OCI-LY3 (cell line): ENCODE measurements at regions not wholly inside any gene's neighbourhood (a gene's known extent, or its start where the extent isn't known, plus 50 kb on each side); places are given as distances from the start of the nearest gene placed in this dataset.

Source experiments
- H2AFZ ChIP-seq: fragments of 200-600, 300-600 bp; shearing (Covaris generic); 2 replicates; pipeline ENCODE4 v1.6.0; 2014; ENCODE audit warnings: antibody characterized with exemption, low read depth, low read length
- H3K27ac ChIP-seq: fragments of 200-600, 300-600 bp; sonication (generic); 2 replicates; pipeline ENCODE4 v1.5.1; 2014; ENCODE audit warnings: mild to moderate bottlenecking, low read length, moderate library complexity, mixed read lengths
- H3K27me3 ChIP-seq: fragments of 200-600, 300-600 bp; sonication (generic); 2 replicates; pipeline ENCODE4 v1.6.1; 2014; ENCODE audit warnings: low read depth, low read length, mixed read lengths
- H3K36me3 ChIP-seq: fragments of 200-600, 300-600 bp; sonication (generic); replicated peaks from 2 replicates; pipeline ENCODE3; 2014; ENCODE audit warnings: low read depth, low read length, mixed read lengths
- H3K4me1 ChIP-seq: fragments of 300-600, 200-600 bp; sonication (generic); 2 replicates; pipeline ENCODE4 v1.6.1; 2014; ENCODE audit warnings: low read length, mixed read lengths
- H3K4me2 ChIP-seq: fragments of 200-600, 300-600 bp; sonication (generic); 2 replicates; pipeline ENCODE4 v1.6.1; 2014; ENCODE audit warnings: low read length, mixed read lengths
- H3K4me3 ChIP-seq: fragments of 300-600, 200-600 bp; sonication (generic); 2 replicates; pipeline ENCODE4 v1.5.1; 2014; ENCODE audit warnings: antibody characterized with exemption, mild to moderate bottlenecking, low read length, moderate library complexity
- H3K79me2 ChIP-seq: fragments of 300-600, 200-600 bp; shearing (Covaris generic); 2 replicates; pipeline ENCODE4 v1.6.1; 2014; ENCODE audit warnings: mild to moderate bottlenecking, low read length, mixed read lengths
- H3K9ac ChIP-seq: fragments of 300-600, 200-600 bp; shearing (Covaris generic); 2 replicates; pipeline ENCODE4 v1.6.0; 2014; ENCODE audit warnings: mild to moderate bottlenecking, low read length, moderate library complexity
- H3K9me3 ChIP-seq: fragments of 200-600, 300-600 bp; shearing (Covaris generic); 2 replicates; pipeline ENCODE4 v1.6.1; 2014; ENCODE audit warnings: low read length, mixed read lengths; ENCODE audit not compliant: insufficient read depth
- H4K20me1 ChIP-seq: fragments of 200-600, 300-600 bp; sonication (generic); 2 replicates; pipeline ENCODE4 v1.6.1; 2016; ENCODE audit warnings: low read length, mixed read lengths; ENCODE audit not compliant: insufficient read depth
- CTCF ChIP-seq: fragments of 200-600, 300-600 bp; sonication (generic); IDR thresholded peaks from 2 replicates; pipeline ENCODE4 v1.5.1; 2014; ENCODE audit warnings: antibody characterized with exemption, low read length, low read depth
- EZH2phosphoT487 ChIP-seq: fragments of 200-600 bp; shearing (Covaris generic); IDR thresholded peaks from 2 replicates; pipeline ENCODE4 v1.6.1; 2018; ENCODE audit warnings: antibody characterized with exemption, mixed run types, low read depth

GRCh38 chr1:98101364-98101763, 180.5 kb upstream of the DPYD start:
- H2AFZ ChIP-seq, result no peak overlapping the region
- no peaks in the 10 kb centered on the region for H3K36me3 ChIP-seq
- no peaks in the 10 kb centered on the region for H3K9me3 ChIP-seq
- no peak overlapping the region for H3K27ac ChIP-seq
- H3K4me3 ChIP-seq, result no peak overlapping the region
- H3K27me3 ChIP-seq, result no peaks in the 10 kb centered on the region
- TF ChIP-seq CTCF (no peak), EZH2phosphoT487 (no peak)
- H3K4me1 ChIP-seq, result no peaks in the 10 kb centered on the region
- H4K20me1 ChIP-seq, result no peaks in the 10 kb centered on the region
- no peaks in the 10 kb centered on the region for H3K79me2 ChIP-seq
- no peak overlapping the region for H3K4me2 ChIP-seq
- no peak overlapping the region for H3K9ac ChIP-seq

DNA sequence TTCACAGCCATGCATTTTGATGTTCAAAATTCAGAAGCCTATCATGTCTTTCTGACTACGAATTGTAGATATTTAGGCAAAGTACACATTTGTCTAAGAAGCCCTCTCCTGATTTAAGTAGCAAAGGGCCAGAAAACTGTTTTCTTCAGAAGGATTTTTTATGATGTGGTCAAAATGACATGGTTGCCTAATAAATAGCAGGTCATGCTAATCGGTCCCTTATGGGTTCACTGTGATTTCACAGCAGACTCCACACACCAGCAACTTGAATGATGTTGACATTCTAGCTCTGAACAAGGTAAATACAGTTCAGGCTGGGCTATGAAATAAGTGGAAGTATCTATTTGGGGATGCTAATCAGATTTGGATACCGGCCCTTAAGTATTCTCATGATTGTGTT, 178.7 kb upstream of the DPYD start:
- H3K9ac ChIP-seq, result no peak overlapping the region
- H3K79me2 ChIP-seq, result no peaks in the 10 kb centered on the region
- no peak overlapping the region for H3K27ac ChIP-seq
- H3K36me3 ChIP-seq, result no peaks in the 10 kb centered on the region
- H3K4me2 ChIP-seq, result no peak overlapping the region
- no peak overlapping the region for H3K4me3 ChIP-seq
- H3K27me3 ChIP-seq, result no peaks in the 10 kb centered on the region
- no peaks in the 10 kb centered on the region for H3K9me3 ChIP-seq
- H2AFZ ChIP-seq, result no peak overlapping the region
- no peaks in the 10 kb centered on the region for H4K20me1 ChIP-seq
- H3K4me1 ChIP-seq, result no peaks in the 10 kb centered on the region
- TF ChIP-seq EZH2phosphoT487 (no peak), CTCF (no peak)

GRCh38 chr1:98098473-98098872, 177.6 kb upstream of the DPYD start:
- H3K9me3 ChIP-seq, result no peaks in the 10 kb centered on the region
- TF ChIP-seq EZH2phosphoT487 (no peak), CTCF (no peak)
- no peaks in the 10 kb centered on the region for H3K4me1 ChIP-seq
- no peak overlapping the region for H3K27ac ChIP-seq
- no peak overlapping the region for H3K9ac ChIP-seq
- no peak overlapping the region for H3K4me2 ChIP-seq
- H3K79me2 ChIP-seq, result no peaks in the 10 kb centered on the region
- no peak overlapping the region for H2AFZ ChIP-seq
- no peak overlapping the region for H3K4me3 ChIP-seq
- H4K20me1 ChIP-seq, result no peaks in the 10 kb centered on the region
- no peaks in the 10 kb centered on the region for H3K36me3 ChIP-seq
- H3K27me3 ChIP-seq, result no peaks in the 10 kb centered on the region

GRCh38 chr1:98090351-98090750, 169.5 kb upstream of the DPYD start:
- Histone ChIP-seq H4K20me1 (no peaks in the 10 kb centered on the region), H3K27ac (no peak overlapping the region), H3K4me1 (no peaks in the 10 kb centered on the region), H3K4me2 (no peak overlapping the region), H3K4me3 (no peak overlapping the region), H2AFZ (no peak overlapping the region), H3K9me3 (no peaks in the 10 kb centered on the region), H3K36me3 (no peaks in the 10 kb centered on the region), H3K9ac (no peak overlapping the region), H3K27me3 (no peaks in the 10 kb centered on the region), H3K79me2 (no peaks in the 10 kb centered on the region)
- TF ChIP-seq EZH2phosphoT487, result no peak
- TF ChIP-seq CTCF, result no peak
